Uterus (tissue), 2 donors: ENCODE measurements at regions not wholly inside any gene's neighbourhood (a gene's known extent, or its start where the extent isn't known, plus 50 kb on each side); places are given as distances from the start of the nearest gene placed in this dataset.

Experiments
- CTCF ChIP-seq, 4 experiments: fragments of 200-600 bp in 2 of 4; fragments of 450-650 bp in 2 of 4; sonication (generic) in 2 of 4; IDR thresholded peaks; one replicate each; pipeline ENCODE4 v1.5.1; 2016 to 2019; ENCODE audit warnings: antibody characterized with exemption in 4 of 4, mild to moderate bottlenecking in 2 of 4, moderate library complexity in 1 of 4
- POLR2A ChIP-seq, 2 donors: fragments of 450-650 bp; IDR thresholded peaks; one replicate each; pipeline ENCODE4 v1.6.1; 2016; ENCODE audit warnings: antibody characterized with exemption in 2 of 2, mild to moderate bottlenecking in 1 of 2, moderate library complexity in 1 of 2

GRCh38 chr13:27327633-27328032 is 57.0 kb downstream of the RASL11A start:
- TF ChIP-seq CTCF (IDR thresholded peaks at IDR 0.05) (no peak), POLR2A (IDR thresholded peaks at IDR 0.05) (no peak)
